Transverse colon (tissue), 4 donors: ENCODE measurements at regions not wholly inside any gene's neighbourhood (a gene's known extent, or its start where the extent isn't known, plus 50 kb on each side); places are given as distances from the start of the nearest gene placed in this dataset.

Source experiments
- DNase-seq: peaks from one replicate; pipeline ENCODE4 v3.0.0-alpha.2; 2019
- H3K27ac ChIP-seq, 4 donors: fragments of 200-600 bp; sonication (generic); 2 replicates each; pipeline ENCODE4 v1.5.1; 2016 to 2018; ENCODE audit warnings: inconsistent platforms in 4 of 4
- H3K27me3 ChIP-seq: fragments of 200-600 bp; sonication (generic); 2 replicates; pipeline ENCODE4 v1.5.1; 2017; ENCODE audit warnings: inconsistent platforms
- H3K36me3 ChIP-seq, 4 donors: fragments of 200-600 bp; sonication (generic); 2 replicates each; pipeline ENCODE4 v1.5.1; 2017 to 2019; ENCODE audit warnings: inconsistent platforms in 4 of 4
- H3K4me1 ChIP-seq, 4 donors: fragments of 200-600 bp; sonication (generic); 2 replicates each; pipeline ENCODE4 v1.5.1; 2017 to 2020; ENCODE audit warnings: inconsistent platforms in 4 of 4
- H3K4me3 ChIP-seq, 4 donors: fragments of 200-600 bp; sonication (generic); 1 replicate in 1 of 4; 2 replicates in 3 of 4; pipeline versions ENCODE4 v1.5.1 to v1.6.1; 2017 to 2019; ENCODE audit warnings: inconsistent platforms in 4 of 4
- H3K9me3 ChIP-seq, 2 donors: fragments of 200-600 bp; sonication (generic); 2 replicates each; pipeline ENCODE4 v1.5.1; 2017 to 2019; ENCODE audit warnings: inconsistent platforms in 2 of 2
- EP300 ChIP-seq: sonication (generic); formaldehyde crosslinking; IDR thresholded peaks from one replicate; pipeline ENCODE4 v1.6.1; 2017; ENCODE audit warnings: antibody characterized with exemption, low read depth
- POLR2A ChIP-seq: fragments of 450-650 bp; IDR thresholded peaks from one replicate; pipeline ENCODE4 v1.6.1; 2016; ENCODE audit warnings: antibody characterized with exemption, mild to moderate bottlenecking, moderate library complexity
- POLR2AphosphoS5 ChIP-seq, 3 donors: sonication (generic); formaldehyde crosslinking; IDR thresholded peaks; one replicate each; pipeline ENCODE4 v1.6.1; 2016; ENCODE audit warnings: antibody characterized with exemption in 3 of 3
- WGBS, 2 donors: methylation state at CpG; one replicate each; pipeline ENCODE4 v1.1.5; 2018; ENCODE audit warnings: low coverage in 1 of 2; 5-methylcytosine and 5-hydroxymethylcytosine counted together
- in situ Hi-C, 4 donors: fragments of 200-750 bp; cut with MboI; loops; one replicate each; pipeline versions ENCODE4 v1.15.0 to v1.15.1; 2017; ENCODE audit warnings: low sequenced_read_pairs in 3 of 4, low pct_ligation_motif_present in 1 of 4, low pct_unique_long_range_greater_than_20kb in 1 of 4
- intact Hi-C: fragments of 100-400 bp; cut with DNase I; formaldehyde crosslinking; loops from one replicate; pipeline ENCODE4 v1.15.1; 2023; ENCODE audit warnings: low total_unique reads
- TF ChIP-seq, protein P1 (sequence below), 5 experiments: fragments of 200-600 bp in 3 of 5; fragments of 450-650 bp in 2 of 5; sonication (generic) in 3 of 5; IDR thresholded peaks; 1 replicate in 2 of 5; 2 replicates in 3 of 5; pipeline ENCODE4 v1.5.1; 2016 to 2017; ENCODE audit warnings: antibody characterized with exemption in 5 of 5, inconsistent platforms in 3 of 5, mild to moderate bottlenecking in 2 of 5, moderate library complexity in 1 of 5

DNA sequence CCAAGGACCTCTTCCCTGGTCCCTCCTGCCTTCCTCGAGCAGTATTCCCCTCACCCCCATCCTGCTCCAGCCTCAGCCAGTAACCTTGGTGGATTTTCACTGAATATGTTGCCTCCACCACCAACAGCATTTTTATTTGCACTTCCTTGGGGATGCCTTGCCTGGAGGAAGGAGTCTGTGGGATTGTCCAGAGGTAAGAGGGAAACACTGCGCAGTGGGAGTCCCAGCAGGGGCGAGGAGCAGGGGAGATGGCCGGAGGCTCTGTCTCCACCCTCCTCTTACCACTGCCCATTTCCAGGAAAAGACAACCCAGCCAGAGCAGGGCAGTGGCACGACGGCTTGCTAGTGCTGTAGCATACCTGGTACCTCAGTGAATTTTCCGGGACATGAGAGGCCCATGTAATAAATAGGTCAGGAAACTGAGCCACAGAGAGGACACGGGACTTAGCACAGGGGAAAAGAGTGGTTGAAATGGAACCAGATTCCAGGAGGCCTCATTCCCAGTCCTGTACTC is 388.2 kb upstream of the PODXL start:
- Histone ChIP-seq H3K36me3 (no peaks in the 10 kb centered on the region), H3K27ac (no peak overlapping the region), H3K27me3 (peaks cover 8% of the 10 kb centered on the region), H3K4me1 (peaks cover 9 to 22% (median 21%) of the 10 kb centered on the region in 4 donors), H3K4me3 (no peak overlapping the region), H3K9me3 (no peaks in the 10 kb centered on the region)
- intact Hi-C loops (loop anchor here (10.0 kb wide), 1 partner anchor 640 kb away; no protein-coding TSS in a partner anchor), in situ Hi-C loops (loop anchor here (10.0 to 25.0 kb wide), 3 partner anchors 318 to 643 kb away; partner anchors contain the start of gene PLXNA4 (in 2 of the 4))
- WGBS, 2 donors = 85 to 86% methylated on average over 4 to 7 of the region's 8 CpGs
- DNase-seq = no peak
- TF ChIP-seq, protein P1, sequence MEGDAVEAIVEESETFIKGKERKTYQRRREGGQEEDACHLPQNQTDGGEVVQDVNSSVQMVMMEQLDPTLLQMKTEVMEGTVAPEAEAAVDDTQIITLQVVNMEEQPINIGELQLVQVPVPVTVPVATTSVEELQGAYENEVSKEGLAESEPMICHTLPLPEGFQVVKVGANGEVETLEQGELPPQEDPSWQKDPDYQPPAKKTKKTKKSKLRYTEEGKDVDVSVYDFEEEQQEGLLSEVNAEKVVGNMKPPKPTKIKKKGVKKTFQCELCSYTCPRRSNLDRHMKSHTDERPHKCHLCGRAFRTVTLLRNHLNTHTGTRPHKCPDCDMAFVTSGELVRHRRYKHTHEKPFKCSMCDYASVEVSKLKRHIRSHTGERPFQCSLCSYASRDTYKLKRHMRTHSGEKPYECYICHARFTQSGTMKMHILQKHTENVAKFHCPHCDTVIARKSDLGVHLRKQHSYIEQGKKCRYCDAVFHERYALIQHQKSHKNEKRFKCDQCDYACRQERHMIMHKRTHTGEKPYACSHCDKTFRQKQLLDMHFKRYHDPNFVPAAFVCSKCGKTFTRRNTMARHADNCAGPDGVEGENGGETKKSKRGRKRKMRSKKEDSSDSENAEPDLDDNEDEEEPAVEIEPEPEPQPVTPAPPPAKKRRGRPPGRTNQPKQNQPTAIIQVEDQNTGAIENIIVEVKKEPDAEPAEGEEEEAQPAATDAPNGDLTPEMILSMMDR (IDR thresholded peaks at IDR 0.05) = no peak
- TF ChIP-seq POLR2AphosphoS5 (IDR thresholded peaks at IDR 0.05) (no peak), EP300 (no peak), POLR2A (no peak)

DNA sequence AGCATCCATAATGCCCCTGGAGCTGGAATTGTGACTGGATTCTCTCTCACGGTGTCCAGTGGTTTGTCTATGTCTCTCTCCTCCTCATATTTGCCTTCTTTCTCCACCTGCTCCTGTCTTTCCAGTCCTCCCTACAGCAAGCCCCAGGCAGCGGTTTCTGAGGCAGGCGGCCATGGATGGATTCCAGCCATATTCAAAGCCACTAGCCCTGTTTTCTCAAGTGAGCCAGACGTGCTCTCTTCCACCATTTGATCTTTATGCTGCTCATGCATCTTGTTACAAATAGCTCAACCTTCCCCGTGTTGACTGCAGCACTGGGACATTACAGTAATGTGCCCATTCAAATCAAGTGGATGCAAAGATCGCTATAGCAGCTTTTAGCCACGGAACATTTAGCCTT is 387.2 kb upstream of the PODXL start:
- H3K27me3 ChIP-seq = peaks cover 8% of the 10 kb centered on the region
- H3K27ac ChIP-seq = no peak overlapping the region
- no peak overlapping the region for H3K4me3 ChIP-seq
- in situ Hi-C loops (loop anchor here (10.0 to 25.0 kb wide), 3 partner anchors 319 to 644 kb away; partner anchors contain the start of gene PLXNA4 (in 2 of the 4)), intact Hi-C loops (loop anchor here (10.0 kb wide), 1 partner anchor 641 kb away; no protein-coding TSS in a partner anchor)
- 85 to 95% methylated on average over 6 to 7 of the region's 7 CpGs for WGBS, 2 donors
- no peaks in the 10 kb centered on the region for H3K9me3 ChIP-seq
- H3K36me3 ChIP-seq = no peaks in the 10 kb centered on the region
- DNase-seq = no peak
- H3K4me1 ChIP-seq = peaks cover 5 to 15% (median 14%) of the 10 kb centered on the region in 4 donors
- TF ChIP-seq, protein P1 (IDR thresholded peaks at IDR 0.05) = no peak
- no peak for TF ChIP-seq EP300
- TF ChIP-seq POLR2A = no peak
- TF ChIP-seq POLR2AphosphoS5 (IDR thresholded peaks at IDR 0.05) = no peak

DNA sequence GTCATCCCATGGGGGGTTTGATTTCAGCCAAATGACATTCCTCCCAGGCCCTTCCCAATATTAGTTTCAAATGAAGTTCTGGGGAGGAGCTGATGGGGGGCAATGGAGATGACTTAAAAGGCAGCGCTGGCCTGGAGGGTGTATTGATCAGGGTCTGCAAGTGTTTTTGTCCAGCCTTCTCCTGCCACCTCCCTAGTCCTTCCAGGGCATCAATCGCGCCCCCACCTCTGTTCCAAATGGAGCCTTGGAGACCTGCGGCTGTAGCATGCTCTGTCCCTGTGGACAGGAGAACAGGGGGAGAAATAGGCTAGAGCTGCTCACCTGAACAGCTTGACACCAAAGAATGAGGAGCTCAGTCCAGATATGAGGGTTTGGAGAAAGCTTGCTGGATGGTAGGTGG is 386.8 kb upstream of the PODXL start:
- Histone ChIP-seq H3K9me3 (no peaks in the 10 kb centered on the region), H3K36me3 (no peaks in the 10 kb centered on the region), H3K4me3 (no peak overlapping the region), H3K27ac (no peak overlapping the region), H3K27me3 (peaks cover 8% of the 10 kb centered on the region), H3K4me1 (peaks cover 3 to 10% (median 9%) of the 10 kb centered on the region in 4 donors)
- in situ Hi-C loops (loop anchor here (10.0 to 25.0 kb wide), 3 partner anchors 319 to 644 kb away; partner anchors contain the start of gene PLXNA4 (in 2 of the 4)), intact Hi-C loops (loop anchor here (10.0 kb wide), 1 partner anchor 642 kb away; no protein-coding TSS in a partner anchor)
- WGBS, 2 donors = 80 to 97% methylated on average over 1 to 4 of the region's 4 CpGs
- DNase-seq = no peak
- TF ChIP-seq, protein P1 (IDR thresholded peaks at IDR 0.05) = no peak
- TF ChIP-seq POLR2AphosphoS5 (IDR thresholded peaks at IDR 0.05) = no peak
- no peak for TF ChIP-seq POLR2A
- no peak for TF ChIP-seq EP300

DNA sequence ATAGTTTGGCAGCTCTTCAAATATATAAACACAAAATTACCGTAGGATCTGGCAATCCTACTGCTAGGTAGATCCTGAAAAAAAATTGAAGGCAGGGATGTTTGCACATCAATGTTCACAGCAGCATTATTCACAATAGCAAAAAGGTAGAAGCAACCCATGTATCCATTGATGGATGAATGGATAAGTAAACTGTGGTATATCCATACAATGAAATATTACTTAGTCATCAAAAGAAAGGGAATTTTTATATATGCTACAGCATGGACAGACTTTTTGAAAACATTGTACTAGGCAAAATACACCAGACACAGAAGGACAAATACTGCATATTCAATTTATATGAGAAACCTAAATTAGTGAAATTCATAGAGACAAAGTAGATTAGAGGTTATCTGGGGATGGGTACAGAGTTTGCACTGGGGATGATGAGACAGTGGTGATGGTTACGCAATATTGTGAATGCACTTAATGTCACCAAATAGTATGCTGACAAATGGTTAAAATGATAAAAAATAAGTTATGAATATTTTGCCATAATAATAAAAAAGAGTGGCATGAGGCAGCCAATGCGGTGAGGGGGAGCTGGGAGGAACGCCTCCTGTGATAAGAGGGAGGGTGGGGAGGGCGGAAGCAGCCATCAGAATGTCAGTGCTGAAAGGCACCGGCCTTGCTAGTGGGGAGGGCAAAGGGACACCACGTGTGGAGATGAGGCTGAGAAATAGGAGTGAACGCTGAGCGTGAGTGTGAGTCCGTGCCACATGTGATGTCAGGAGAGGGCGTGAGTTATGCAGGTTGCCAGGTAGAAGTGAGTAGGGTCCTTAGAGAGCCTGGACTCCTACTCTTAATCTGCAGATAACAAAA is 386.1 kb upstream of the PODXL start:
- H3K4me1 ChIP-seq = peaks cover 0 to 8% (median 5%) of the 10 kb centered on the region in 4 donors
- DNase-seq = no peak
- H3K27ac ChIP-seq = no peak overlapping the region
- no peaks in the 10 kb centered on the region for H3K9me3 ChIP-seq
- intact Hi-C loops = loop anchor here (10.0 kb wide), 1 partner anchor 642 kb away; no protein-coding TSS in a partner anchor
- in situ Hi-C loops = loop anchor here (10.0 to 25.0 kb wide), 3 partner anchors 320 to 645 kb away; partner anchors contain the start of gene PLXNA4 (in 2 of the 4)
- TF ChIP-seq EP300 = no peak
- no peak for TF ChIP-seq POLR2A
- TF ChIP-seq POLR2AphosphoS5 (IDR thresholded peaks at IDR 0.05) = no peak
- TF ChIP-seq, protein P1 (IDR thresholded peaks at IDR 0.05) = no peak
- H3K4me3 ChIP-seq = no peak overlapping the region
- 92 to 93% methylated on average over 9 to 11 of the region's 11 CpGs for WGBS, 2 donors
- no peaks in the 10 kb centered on the region for H3K36me3 ChIP-seq
- H3K27me3 ChIP-seq = peaks cover 8% of the 10 kb centered on the region
